ENCODE measurements at regions not wholly inside any gene's neighbourhood (a gene's known extent, or its start where the extent isn't known, plus 50 kb on each side); places are given as distances from the start of the nearest gene placed in this dataset.
A peak's percentile ranks its signal among the peaks of the same experiment; 100 is the strongest.

DNA sequence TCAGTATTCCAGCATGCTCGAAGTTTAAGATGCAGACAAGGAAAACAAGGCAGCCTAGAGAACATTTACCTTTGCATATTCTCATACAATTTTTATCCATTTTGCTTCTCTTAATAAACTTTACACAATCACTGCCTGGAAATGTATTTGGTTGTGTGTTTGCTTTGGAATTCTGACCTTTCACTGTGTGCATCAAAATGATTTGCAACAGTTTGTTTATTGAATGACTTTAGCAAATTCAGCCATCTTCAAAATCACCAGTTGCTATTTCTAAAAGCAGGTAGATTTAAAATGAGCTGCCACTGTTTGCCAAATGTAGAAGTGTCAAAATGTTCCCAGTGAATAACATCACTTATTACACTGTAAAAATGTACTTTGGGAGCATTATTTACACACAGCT lies 669.9 kb downstream of the SLC16A7 start:
- Histone ChIP-seq H3K36me3 (ENCODE audit: control insufficient read depth in 1 of 2, insufficient read depth in 2 of 2, low read length in 2 of 2) (no peaks in the 10 kb centered on the region), H2AFZ (ENCODE audit: low read depth, low read length, poor library complexity, severe bottlenecking) (peak overlapping the region; percentile 46), H3K27ac (ENCODE audit: low read depth, low read length) (no peak overlapping the region), H3K4me3 (replicated peaks in 1 of 2; ENCODE audit: low read depth in 1 of 2, low read length in 2 of 2) (no peak overlapping the region), H4K20me1 (ENCODE audit: insufficient read depth) (no peaks in the 10 kb centered on the region), H3K4me1 (ENCODE audit: control insufficient read depth in 1 of 2, insufficient read depth in 2 of 2, low read length in 2 of 2) (peaks cover 0 to 4% of the 10 kb centered on the region in 2 experiments; a peak in 2 of 4 replicates), H3K27me3 (ENCODE audit: insufficient read depth, low read length) (no peaks in the 10 kb centered on the region), H3K9ac (ENCODE audit: low read length) (no peak overlapping the region), H3K4me2 (ENCODE audit: low read length) (no peak overlapping the region), H3K9me2 (ENCODE audit: insufficient read depth) (no peaks in the 10 kb centered on the region), H3K9me3 (ENCODE audit: control insufficient read depth in 1 of 2, insufficient read depth in 1 of 2, low read depth in 1 of 2, low read length in 2 of 2) (no peaks in the 10 kb centered on the region), H3K79me2 (ENCODE audit: insufficient read depth, low read length) (no peaks in the 10 kb centered on the region)
- RAD21 ChIA-PET (ENCODE audit: low non-redundant PET in 1 of 2, low total read pairs in 2 of 2, uncharacterized antibody in 2 of 2, unreplicated experiment in 2 of 2), result no interaction called here
- BruUV-seq (replicated peaks), result no TSS peak
- TF ChIP-seq ZBTB33 (IDR thresholded peaks at IDR 0.05; ENCODE audit: extremely low read depth, insufficient replicate concordance, low read length), result no peak
- TF ChIP-seq TCF7L2 (IDR thresholded peaks at IDR 0.05; ENCODE audit: borderline replicate concordance, extremely low read depth, insufficient read depth, insufficient read length), result no peak
- TF ChIP-seq POLR2A (IDR thresholded peaks at IDR 0.05; ENCODE audit: borderline replicate concordance, extremely low read depth, insufficient read depth, insufficient read length), result no peak
- TF ChIP-seq, protein P1, sequence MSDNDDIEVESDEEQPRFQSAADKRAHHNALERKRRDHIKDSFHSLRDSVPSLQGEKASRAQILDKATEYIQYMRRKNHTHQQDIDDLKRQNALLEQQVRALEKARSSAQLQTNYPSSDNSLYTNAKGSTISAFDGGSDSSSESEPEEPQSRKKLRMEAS (IDR thresholded peaks at IDR 0.05), result no peak
- no peak for TF ChIP-seq EZH2phosphoT487 (IDR thresholded peaks at IDR 0.05; ENCODE audit: borderline replicate concordance)
- no peak for DNase-seq (ENCODE audit: low read depth, low spot score)
- intact Hi-C loops (cut with micrococcal nuclease), result no loop called here
- CTCF ChIA-PET, result interaction anchor here (1.7 kb wide), 1 partner anchor 8 kb away, joined by 4 read pairs; no protein-coding TSS in a partner anchor
- ATAC-seq, result no peak
- POLR2A ChIA-PET, result no interaction called here

DNA sequence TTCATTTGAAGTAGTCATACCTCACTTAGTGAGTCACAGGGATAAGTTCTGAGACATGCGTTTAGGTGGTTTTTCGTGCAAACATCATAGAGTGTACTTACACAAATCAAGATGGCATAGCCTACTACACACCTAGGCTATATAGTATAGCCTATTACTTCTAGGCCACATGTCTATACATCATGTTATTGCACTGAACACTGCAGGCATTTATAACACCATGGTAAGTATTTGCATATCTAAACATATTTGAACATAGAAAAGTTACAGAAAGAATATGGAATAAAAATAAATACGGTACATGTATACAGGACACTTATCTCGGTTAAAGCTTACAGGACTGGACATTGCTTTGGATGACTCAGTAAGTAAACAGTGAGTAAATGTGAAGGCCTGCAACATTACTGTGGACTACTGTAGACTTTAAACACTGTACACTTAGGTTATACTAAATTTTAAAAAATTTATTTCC lies 670.6 kb downstream of the SLC16A7 start:
- RAD21 ChIA-PET (ENCODE audit: low non-redundant PET in 1 of 2, low total read pairs in 2 of 2, uncharacterized antibody in 2 of 2, unreplicated experiment in 2 of 2), result no interaction called here
- H3K4me1 ChIP-seq (ENCODE audit: control insufficient read depth in 1 of 2, insufficient read depth in 2 of 2, low read length in 2 of 2), result peaks cover 0 to 4% of the 10 kb centered on the region in 2 experiments; a peak in 2 of 4 replicates
- DNase-seq (ENCODE audit: low read depth, low spot score) (peak; percentile 6), ATAC-seq (peak; percentile 74)
- BruUV-seq (replicated peaks), result no TSS peak
- H3K9me2 ChIP-seq (ENCODE audit: insufficient read depth), result no peaks in the 10 kb centered on the region
- intact Hi-C loops (cut with micrococcal nuclease), result no loop called here
- no peak overlapping the region for H3K9ac ChIP-seq (ENCODE audit: low read length)
- POLR2A ChIA-PET, result no interaction called here
- H3K36me3 ChIP-seq (ENCODE audit: control insufficient read depth in 1 of 2, insufficient read depth in 2 of 2, low read length in 2 of 2), result no peaks in the 10 kb centered on the region
- peak; percentile 49; the same call in 1 of the 2 replicates for TF ChIP-seq JUND (IDR thresholded peaks at IDR 0.05)
- peak; percentile 46; the same call in 1 of the 2 replicates for TF ChIP-seq FOSL1 (IDR thresholded peaks at IDR 0.05; ENCODE audit: low read depth)
- no peak for TF ChIP-seq ZBTB33 (IDR thresholded peaks at IDR 0.05; ENCODE audit: extremely low read depth, insufficient replicate concordance, low read length)
- TF ChIP-seq SP1 (IDR thresholded peaks at IDR 0.05; ENCODE audit: low read depth), result peak; percentile 15; the same call in 1 of the 2 replicates
- no peaks in the 10 kb centered on the region for H3K79me2 ChIP-seq (ENCODE audit: insufficient read depth, low read length)
- CTCF ChIA-PET, result interaction anchor here (1.7 kb wide), 1 partner anchor 9 kb away, joined by 4 read pairs; no protein-coding TSS in a partner anchor
- no peak overlapping the region for H3K4me3 ChIP-seq (replicated peaks in 1 of 2; ENCODE audit: low read depth in 1 of 2, low read length in 2 of 2)
- peak overlapping the region; percentile 46 for H2AFZ ChIP-seq (ENCODE audit: low read depth, low read length, poor library complexity, severe bottlenecking)
- H4K20me1 ChIP-seq (ENCODE audit: insufficient read depth), result no peaks in the 10 kb centered on the region
- H3K27me3 ChIP-seq (ENCODE audit: insufficient read depth, low read length), result no peaks in the 10 kb centered on the region
- no peak overlapping the region for H3K27ac ChIP-seq (ENCODE audit: low read depth, low read length)
- H3K4me2 ChIP-seq (ENCODE audit: low read length), result no peak overlapping the region
- H3K9me3 ChIP-seq (ENCODE audit: control insufficient read depth in 1 of 2, insufficient read depth in 1 of 2, low read depth in 1 of 2, low read length in 2 of 2), result no peaks in the 10 kb centered on the region
